IMR-90 (cell line): ENCODE measurements at regions not wholly inside any gene's neighbourhood (a gene's known extent, or its start where the extent isn't known, plus 50 kb on each side); places are given as distances from the start of the nearest gene placed in this dataset.

Experiments used
- ATAC-seq: fragments of 200-7000 bp; cut with Tn5 transposase; 2 replicates; pipeline ENCODE4 v1.9.1; 2020; ENCODE audit warnings: low read depth, mild to moderate bottlenecking, moderate library complexity
- BruUV-seq: library from RNA; stranded (reverse); fragments of 400-500 nt; replicated peaks from 2 replicates; lab custom pipeline; 2021; lab: Mats Ljungman, UMichigan
- CTCF ChIA-PET: fragments of 300-600 bp; formaldehyde crosslinking; extraction: SDS; loops from one replicate; lab custom pipeline; 2021; ENCODE audit warnings: antibody characterized with exemption; lab: Yijun Ruan, JAX
- POLR2A ChIA-PET: fragments of 300-600 bp; sonication (Branson Sonifier 250); formaldehyde crosslinking; loops from one replicate; lab custom pipeline; 2022; ENCODE audit warnings: antibody characterized with exemption; ENCODE audit not compliant: unreplicated experiment; lab: Charles Lee
- DNase-seq: peaks from one replicate; pipeline ENCODE4 v3.0.0; 2013
- H2AFZ ChIP-seq: replicated peaks from 2 replicates; pipeline ENCODE3; 2013; ENCODE audit warnings: low read length, mild to moderate bottlenecking; ENCODE audit not compliant: poor library complexity
- H2AK5ac ChIP-seq: 2 replicates; pipeline ENCODE4 v1.6.1; 2013; ENCODE audit warnings: low read depth, low read length, inconsistent platforms
- H2AK9ac ChIP-seq: replicated peaks from 2 replicates; pipeline ENCODE3; 2013; ENCODE audit warnings: mild to moderate bottlenecking, low read depth, low read length, moderate library complexity; ENCODE audit not compliant: poor library complexity
- H2BK120ac ChIP-seq: 2 replicates; pipeline ENCODE4 v1.6.1; 2013; ENCODE audit warnings: low read depth, low read length, inconsistent platforms
- H2BK15ac ChIP-seq: 3 replicates; pipeline ENCODE4 v1.6.1; 2013; ENCODE audit warnings: low read depth, low read length, inconsistent platforms
- H2BK20ac ChIP-seq: 2 replicates; pipeline ENCODE4 v1.6.1; 2013; ENCODE audit warnings: low read depth, mild to moderate bottlenecking, inconsistent platforms, low read length, moderate library complexity
- H2BK5ac ChIP-seq: 2 replicates; pipeline ENCODE4 v1.6.1; 2013; ENCODE audit warnings: mild to moderate bottlenecking, low read depth, low read length, inconsistent platforms; ENCODE audit not compliant: poor library complexity, severe bottlenecking
- H3K14ac ChIP-seq: replicated peaks from 2 replicates; pipeline ENCODE4 v1.6.1; 2013; ENCODE audit warnings: low read depth, low read length, inconsistent platforms
- H3K18ac ChIP-seq: 2 replicates; pipeline ENCODE4 v1.6.1; 2013; ENCODE audit warnings: low read depth, low read length, control low read depth
- H3K23ac ChIP-seq: 2 replicates; pipeline ENCODE4 v1.6.1; 2013; ENCODE audit warnings: low read depth, low read length, inconsistent platforms
- H3K27ac ChIP-seq: 2 replicates; pipeline ENCODE4 v1.5.1; 2013; ENCODE audit warnings: mild to moderate bottlenecking, control low read depth, low read length; ENCODE audit not compliant: insufficient read depth
- H3K27me3 ChIP-seq: 2 replicates; pipeline ENCODE4 v1.6.1; 2013; ENCODE audit warnings: low read length; ENCODE audit not compliant: control insufficient read depth, insufficient read depth
- H3K36me3 ChIP-seq: 2 replicates; pipeline ENCODE4 v1.6.1; 2013; ENCODE audit warnings: low read length, mixed read lengths; ENCODE audit not compliant: control insufficient read depth, insufficient read depth
- H3K4ac ChIP-seq: 2 replicates; pipeline ENCODE4 v1.6.1; 2013; ENCODE audit warnings: low read depth, low read length, inconsistent platforms
- H3K4me1 ChIP-seq: 2 replicates; pipeline ENCODE4 v1.6.1; 2013; ENCODE audit warnings: low read length, mixed read lengths; ENCODE audit not compliant: control insufficient read depth, insufficient read depth
- H3K4me2 ChIP-seq: 2 replicates; pipeline ENCODE4 v1.6.1; 2013; ENCODE audit warnings: low read depth, mild to moderate bottlenecking, control low read depth, low read length, moderate library complexity
- H3K4me3 ChIP-seq: 2 replicates; pipeline ENCODE4 v1.5.1; 2013; ENCODE audit warnings: low read depth, mild to moderate bottlenecking, control low read depth, low read length, moderate library complexity; ENCODE audit not compliant: insufficient read depth
- H3K56ac ChIP-seq: 2 replicates; pipeline ENCODE4 v1.6.1; 2013; ENCODE audit warnings: low read length, inconsistent platforms; ENCODE audit not compliant: insufficient read depth; ENCODE audit errors: extremely low read depth
- H3K79me1 ChIP-seq, 2 experiments: 2 replicates each; pipeline ENCODE4 v1.6.1; 2013; ENCODE audit warnings: low read length in 2 of 2, inconsistent platforms in 1 of 2, low read depth in 1 of 2
- H3K9ac ChIP-seq: 2 replicates; pipeline ENCODE4 v1.6.1; 2013; ENCODE audit warnings: low read depth, low read length, control low read depth
- H3K9me1 ChIP-seq: 2 replicates; pipeline ENCODE4 v1.6.1; 2013; ENCODE audit warnings: low read length, inconsistent platforms; ENCODE audit not compliant: insufficient read depth
- H3K9me3 ChIP-seq: 2 replicates; pipeline ENCODE4 v1.6.1; 2013; ENCODE audit warnings: low read length; ENCODE audit not compliant: control insufficient read depth, insufficient read depth
- H4K20me1 ChIP-seq: 2 replicates; pipeline ENCODE4 v1.6.1; 2013; ENCODE audit warnings: low read length, inconsistent platforms; ENCODE audit not compliant: insufficient read depth
- H4K5ac ChIP-seq: 2 replicates; pipeline ENCODE4 v1.6.1; 2013; ENCODE audit warnings: mild to moderate bottlenecking, low read depth, low read length, control low read depth
- H4K8ac ChIP-seq, 2 experiments: 2 replicates each; pipeline ENCODE4 v1.6.1; 2013; ENCODE audit warnings: low read depth in 2 of 2, low read length in 2 of 2, control low read depth in 1 of 2, inconsistent platforms in 1 of 2
- H4K91ac ChIP-seq: 2 replicates; pipeline ENCODE4 v1.6.1; 2013; ENCODE audit warnings: low read depth, low read length, inconsistent platforms; ENCODE audit not compliant: insufficient read depth
- BHLHE40 ChIP-seq: fragments of 150-350 bp; IDR thresholded peaks from 2 replicates; pipeline ENCODE4 v1.6.1; 2016; ENCODE audit warnings: mild to moderate bottlenecking, low read depth, low read length
- CEBPB ChIP-seq: IDR thresholded peaks from 2 replicates; pipeline ENCODE4 v1.6.1; 2012; ENCODE audit warnings: low read depth, low read length, improper control_type of control experiment
- CHD1 ChIP-seq: IDR thresholded peaks from 2 replicates; pipeline ENCODE4 v1.6.1; 2012; ENCODE audit warnings: low read depth, low read length, improper control_type of control experiment
- FOS ChIP-seq: fragments of 150-350 bp; IDR thresholded peaks from 2 replicates; pipeline ENCODE4 v1.6.1; 2016; ENCODE audit warnings: low read depth, low read length
- MAFK ChIP-seq: IDR thresholded peaks from 2 replicates; pipeline ENCODE4 v1.6.1; 2012; ENCODE audit warnings: low read depth, low read length, improper control_type of control experiment
- MAZ ChIP-seq: IDR thresholded peaks from 2 replicates; pipeline ENCODE4 v1.6.1; 2012; ENCODE audit warnings: low read depth, mild to moderate bottlenecking, low read length, improper control_type of control experiment, moderate library complexity, borderline replicate concordance
- MXI1 ChIP-seq: IDR thresholded peaks from 2 replicates; pipeline ENCODE4 v1.6.1; 2012; ENCODE audit warnings: low read depth, mild to moderate bottlenecking, low read length, moderate library complexity, borderline replicate concordance
- NFE2L2 ChIP-seq: fragments of 150-350 bp; IDR thresholded peaks from 2 replicates; pipeline ENCODE4 v1.6.1; 2016; ENCODE audit warnings: low read depth, mild to moderate bottlenecking, low read length
- POLR2A ChIP-seq: IDR thresholded peaks from 2 replicates; pipeline ENCODE4 v1.6.1; 2012; ENCODE audit warnings: mild to moderate bottlenecking, low read depth, low read length
- RAD21 ChIP-seq: IDR thresholded peaks from 2 replicates; pipeline ENCODE4 v1.6.1; 2012; ENCODE audit warnings: low read length, improper control_type of control experiment
- RCOR1 ChIP-seq: IDR thresholded peaks from 2 replicates; pipeline ENCODE4 v1.6.1; 2012; ENCODE audit warnings: mild to moderate bottlenecking, low read length, improper control_type of control experiment; ENCODE audit not compliant: insufficient replicate concordance
- RFX5 ChIP-seq: IDR thresholded peaks from 2 replicates; pipeline ENCODE4 v1.8.0; 2012; ENCODE audit warnings: low read depth, mild to moderate bottlenecking, low read length, moderate library complexity
- SMC3 ChIP-seq: fragments of 150-350 bp; IDR thresholded peaks from 2 replicates; pipeline ENCODE4 v1.6.1; 2016; ENCODE audit warnings: low read depth, mild to moderate bottlenecking, antibody characterized with exemption, low read length, moderate library complexity
- USF2 ChIP-seq: fragments of 150-350 bp; IDR thresholded peaks from 2 replicates; pipeline ENCODE4 v1.6.1; 2017; ENCODE audit warnings: mild to moderate bottlenecking, antibody characterized with exemption, low read length, low read depth
- WGBS, 2 experiments: methylation state at CpG; one replicate each; pipeline versions ENCODE4 v1.1.5 to v1.1.7; 2013; ENCODE audit warnings: missing lambda C conversion rate in 2 of 2; ENCODE audit not compliant: insufficient read length in 1 of 2; ENCODE audit errors: extremely low coverage in 2 of 2; 5-methylcytosine and 5-hydroxymethylcytosine counted together
- dilution Hi-C: fragments of 300-500 bp; cut with HindIII; formaldehyde crosslinking; loops from one replicate; pipeline ENCODE4 v1.14.3; 2018; ENCODE audit warnings: low sequenced_read_pairs; ENCODE audit not compliant: unreplicated experiment
- in situ Hi-C: fragments of 300-500 bp; cut with MboI; formaldehyde crosslinking; loops from 3 replicates; pipeline ENCODE4 v1.14.3; 2019; ENCODE audit warnings: low sequenced_read_pairs, inconsistent platforms, mixed read lengths
- intact Hi-C: fragments of 100-400 bp; cut with micrococcal nuclease; formaldehyde crosslinking; loops from 2 replicates; pipeline ENCODE4 v1.10.0; 2022
- TF ChIP-seq, protein P1 (sequence below): conservative IDR thresholded peaks from 2 replicates; pipeline ENCODE4 v1.5.1; 2012; ENCODE audit warnings: mild to moderate bottlenecking, low read depth, low read length, improper control_type of control experiment
- TF ChIP-seq, protein P2 (sequence below): fragments of 150-350 bp; IDR thresholded peaks from 2 replicates; pipeline ENCODE4 v1.6.1; 2016; ENCODE audit warnings: low read depth, mild to moderate bottlenecking, low read length, moderate library complexity, borderline replicate concordance

DNA sequence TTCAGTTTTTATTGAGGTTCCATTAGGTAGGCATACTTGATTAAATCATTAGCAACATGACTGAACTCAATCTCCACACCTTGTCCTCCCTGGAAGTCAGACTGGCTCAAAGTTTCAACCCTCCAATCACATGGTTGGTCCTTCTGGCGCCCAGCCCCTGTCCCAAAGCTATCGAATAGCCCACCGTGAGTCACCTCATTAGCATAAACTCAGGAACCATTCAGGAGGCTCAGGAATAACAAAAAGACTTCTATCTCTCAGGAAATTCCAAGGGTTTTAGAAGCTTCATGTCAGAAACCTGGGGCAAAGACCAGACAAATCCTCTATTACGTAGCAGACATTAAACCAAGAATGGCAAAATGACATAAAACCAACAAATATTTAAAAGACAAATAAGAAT is 78.6 kb downstream of the RGS2 start:
- H3K14ac ChIP-seq: no peak overlapping the region
- ChIA-PET CTCF (no interaction called here), POLR2A (no interaction called here)
- no peak overlapping the region for H2BK15ac ChIP-seq
- intact Hi-C loops (no loop called here), dilution Hi-C loops (no loop called here), in situ Hi-C loops (no loop called here)
- WGBS, 2 experiments: no CpG with 5 or more reads among the region's 4 CpGs
- H2BK20ac ChIP-seq: no peak overlapping the region
- H4K8ac ChIP-seq: no peak overlapping the region
- H4K20me1 ChIP-seq: no peaks in the 10 kb centered on the region
- ATAC-seq: no peak
- H3K4ac ChIP-seq: no peak overlapping the region
- no peaks in the 10 kb centered on the region for H3K79me1 ChIP-seq
- H2AK5ac ChIP-seq: no peak overlapping the region
- no peak overlapping the region for H3K27ac ChIP-seq
- no peak overlapping the region for H3K56ac ChIP-seq
- no TSS peak for BruUV-seq
- TF ChIP-seq MAFK: no peak
- no peak for TF ChIP-seq BHLHE40
- TF ChIP-seq NFE2L2: no peak
- TF ChIP-seq POLR2A: no peak
- no peak for TF ChIP-seq CEBPB
- no peak for TF ChIP-seq CHD1
- TF ChIP-seq FOS: no peak
- no peak for TF ChIP-seq RAD21
- TF ChIP-seq MAZ: no peak
- TF ChIP-seq USF2: no peak
- TF ChIP-seq RFX5: no peak
- no peak for TF ChIP-seq SMC3
- no peak for TF ChIP-seq RCOR1
- TF ChIP-seq, protein P1, sequence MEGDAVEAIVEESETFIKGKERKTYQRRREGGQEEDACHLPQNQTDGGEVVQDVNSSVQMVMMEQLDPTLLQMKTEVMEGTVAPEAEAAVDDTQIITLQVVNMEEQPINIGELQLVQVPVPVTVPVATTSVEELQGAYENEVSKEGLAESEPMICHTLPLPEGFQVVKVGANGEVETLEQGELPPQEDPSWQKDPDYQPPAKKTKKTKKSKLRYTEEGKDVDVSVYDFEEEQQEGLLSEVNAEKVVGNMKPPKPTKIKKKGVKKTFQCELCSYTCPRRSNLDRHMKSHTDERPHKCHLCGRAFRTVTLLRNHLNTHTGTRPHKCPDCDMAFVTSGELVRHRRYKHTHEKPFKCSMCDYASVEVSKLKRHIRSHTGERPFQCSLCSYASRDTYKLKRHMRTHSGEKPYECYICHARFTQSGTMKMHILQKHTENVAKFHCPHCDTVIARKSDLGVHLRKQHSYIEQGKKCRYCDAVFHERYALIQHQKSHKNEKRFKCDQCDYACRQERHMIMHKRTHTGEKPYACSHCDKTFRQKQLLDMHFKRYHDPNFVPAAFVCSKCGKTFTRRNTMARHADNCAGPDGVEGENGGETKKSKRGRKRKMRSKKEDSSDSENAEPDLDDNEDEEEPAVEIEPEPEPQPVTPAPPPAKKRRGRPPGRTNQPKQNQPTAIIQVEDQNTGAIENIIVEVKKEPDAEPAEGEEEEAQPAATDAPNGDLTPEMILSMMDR: no peak
- TF ChIP-seq MXI1: no peak
- TF ChIP-seq, protein P2, sequence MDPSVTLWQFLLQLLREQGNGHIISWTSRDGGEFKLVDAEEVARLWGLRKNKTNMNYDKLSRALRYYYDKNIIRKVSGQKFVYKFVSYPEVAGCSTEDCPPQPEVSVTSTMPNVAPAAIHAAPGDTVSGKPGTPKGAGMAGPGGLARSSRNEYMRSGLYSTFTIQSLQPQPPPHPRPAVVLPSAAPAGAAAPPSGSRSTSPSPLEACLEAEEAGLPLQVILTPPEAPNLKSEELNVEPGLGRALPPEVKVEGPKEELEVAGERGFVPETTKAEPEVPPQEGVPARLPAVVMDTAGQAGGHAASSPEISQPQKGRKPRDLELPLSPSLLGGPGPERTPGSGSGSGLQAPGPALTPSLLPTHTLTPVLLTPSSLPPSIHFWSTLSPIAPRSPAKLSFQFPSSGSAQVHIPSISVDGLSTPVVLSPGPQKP: no peak
- no peak overlapping the region for H2BK5ac ChIP-seq
- no peak overlapping the region for H3K9ac ChIP-seq
- H3K9me1 ChIP-seq: no peaks in the 10 kb centered on the region
- no peak overlapping the region for H2BK120ac ChIP-seq
- H3K4me1 ChIP-seq: no peaks in the 10 kb centered on the region
- no peak overlapping the region for H2AFZ ChIP-seq
- H3K4me2 ChIP-seq: no peak overlapping the region
- H3K23ac ChIP-seq: no peak overlapping the region
- no peaks in the 10 kb centered on the region for H3K36me3 ChIP-seq
- H3K4me3 ChIP-seq: no peak overlapping the region
- H2AK9ac ChIP-seq: no peak overlapping the region
- no peak overlapping the region for H3K18ac ChIP-seq
- DNase-seq: no peak
- no peaks in the 10 kb centered on the region for H3K9me3 ChIP-seq
- no peak overlapping the region for H4K5ac ChIP-seq
- H4K91ac ChIP-seq: no peak overlapping the region
- H3K27me3 ChIP-seq: no peaks in the 10 kb centered on the region
